Activated CD8-positive, alpha-beta memory T cell treated with anti-CD3 and anti-CD28 coated beads for 36 hours (primary cell): ENCODE measurements at regions not wholly inside any gene's neighbourhood (a gene's known extent, or its start where the extent isn't known, plus 50 kb on each side); places are given as distances from the start of the nearest gene placed in this dataset.

Source experiments
- CTCF ChIA-PET: fragments of 350-600 bp; sonication (Branson Sonifier 250); formaldehyde crosslinking; loops from one replicate; lab custom pipeline; 2021; ENCODE audit warnings: antibody characterized with exemption; lab: Charles Lee
- POLR2A ChIA-PET: fragments of 350-600 bp; sonication (Branson Sonifier 250); formaldehyde crosslinking; loops from one replicate; lab custom pipeline; 2021; ENCODE audit warnings: antibody characterized with exemption; lab: Charles Lee

- POLR2A ChIA-PET: no interaction called here
Measured at GRCh38 chr12:13702381-13702780, 279.0 kb downstream of the GRIN2B start.

GRCh38 chr12:13701502-13701901 is 279.9 kb downstream of the GRIN2B start:
- POLR2A ChIA-PET: no interaction called here
- CTCF ChIA-PET: no interaction called here

More at GRCh38 chr12:13702381-13702780, 279.0 kb downstream of the GRIN2B start:
- CTCF ChIA-PET: no interaction called here

- CTCF ChIA-PET: no interaction called here
- POLR2A ChIA-PET: no interaction called here
Measured at GRCh38 chr12:13697973-13698372, 283.4 kb downstream of the GRIN2B start.

GRCh38 chr12:13695781-13696180 is 285.6 kb downstream of the GRIN2B start:
- ChIA-PET CTCF (no interaction called here), POLR2A (no interaction called here)

- ChIA-PET CTCF (interaction anchor here (0.6 kb wide), 2 partner anchors 49 to 125 kb away, joined by 4 to 5 read pairs; no protein-coding TSS in a partner anchor), POLR2A (no interaction called here)
Measured at GRCh38 chr12:13692332-13692731, 289.1 kb downstream of the GRIN2B start.

- POLR2A ChIA-PET: no interaction called here
- CTCF ChIA-PET: no interaction called here
Measured at GRCh38 chr12:13691598-13691997, 289.8 kb downstream of the GRIN2B start.

- ChIA-PET POLR2A (no interaction called here), CTCF (no interaction called here)
Measured at GRCh38 chr12:13687633-13688032, 293.8 kb downstream of the GRIN2B start.

- CTCF ChIA-PET: no interaction called here
Measured at GRCh38 chr12:13686260-13686659, 295.1 kb downstream of the GRIN2B start.

GRCh38 chr12:13680916-13681315 is 300.5 kb downstream of the GRIN2B start:
- POLR2A ChIA-PET: no interaction called here
- CTCF ChIA-PET: no interaction called here

More at GRCh38 chr12:13686260-13686659, 295.1 kb downstream of the GRIN2B start:
- POLR2A ChIA-PET: no interaction called here

GRCh38 chr12:13676880-13677279 is 304.5 kb downstream of the GRIN2B start:
- ChIA-PET CTCF (no interaction called here), POLR2A (no interaction called here)

- CTCF ChIA-PET: no interaction called here
- POLR2A ChIA-PET: no interaction called here
Measured at GRCh38 chr12:13670285-13670866, 311.0 kb downstream of the GRIN2B start.

- ChIA-PET POLR2A (no interaction called here), CTCF (no interaction called here)
Measured at GRCh38 chr12:13668880-13669279, 312.5 kb downstream of the GRIN2B start.

GRCh38 chr12:13666806-13667205 is 314.6 kb downstream of the GRIN2B start:
- ChIA-PET CTCF (no interaction called here), POLR2A (no interaction called here)

- ChIA-PET POLR2A (no interaction called here), CTCF (interaction anchor here (1.2 kb wide), 1 partner anchor 12 kb away, joined by 3 read pairs; no protein-coding TSS in a partner anchor)
Measured at GRCh38 chr12:13661005-13661887, 320.2 kb downstream of the GRIN2B start.

GRCh38 chr12:13654456-13654855 is 326.9 kb downstream of the GRIN2B start:
- POLR2A ChIA-PET: no interaction called here
- CTCF ChIA-PET: interaction anchor here (1.1 kb wide), 1 partner anchor 73 kb away, joined by 3 read pairs; no protein-coding TSS in a partner anchor

GRCh38 chr12:13652105-13652504 is 329.3 kb downstream of the GRIN2B start:
- ChIA-PET CTCF (no interaction called here), POLR2A (no interaction called here)

GRCh38 chr12:13635709-13636108 is 345.7 kb downstream of the GRIN2B start:
- CTCF ChIA-PET: no interaction called here
- POLR2A ChIA-PET: no interaction called here

GRCh38 chr12:13631873-13632272 is 349.5 kb downstream of the GRIN2B start:
- CTCF ChIA-PET: no interaction called here
- POLR2A ChIA-PET: no interaction called here

GRCh38 chr12:13630354-13630753 is 351.0 kb downstream of the GRIN2B start:
- CTCF ChIA-PET: interaction anchor here (0.6 kb wide), 1 partner anchor 87 kb away, joined by 4 read pairs; no protein-coding TSS in a partner anchor
- POLR2A ChIA-PET: no interaction called here

- CTCF ChIA-PET: no interaction called here
- POLR2A ChIA-PET: no interaction called here
Measured at GRCh38 chr12:13628067-13628466, 353.3 kb downstream of the GRIN2B start.

GRCh38 chr12:13627536-13627935 is 353.9 kb downstream of the GRIN2B start:
- ChIA-PET CTCF (no interaction called here), POLR2A (interaction anchor here (0.6 kb wide), 1 partner anchor 88 kb away, joined by 3 read pairs; no protein-coding TSS in a partner anchor)
